ENCODE measurements at regions not wholly inside any gene's neighbourhood (a gene's known extent, or its start where the extent isn't known, plus 50 kb on each side); places are given as distances from the start of the nearest gene placed in this dataset.

DNA sequence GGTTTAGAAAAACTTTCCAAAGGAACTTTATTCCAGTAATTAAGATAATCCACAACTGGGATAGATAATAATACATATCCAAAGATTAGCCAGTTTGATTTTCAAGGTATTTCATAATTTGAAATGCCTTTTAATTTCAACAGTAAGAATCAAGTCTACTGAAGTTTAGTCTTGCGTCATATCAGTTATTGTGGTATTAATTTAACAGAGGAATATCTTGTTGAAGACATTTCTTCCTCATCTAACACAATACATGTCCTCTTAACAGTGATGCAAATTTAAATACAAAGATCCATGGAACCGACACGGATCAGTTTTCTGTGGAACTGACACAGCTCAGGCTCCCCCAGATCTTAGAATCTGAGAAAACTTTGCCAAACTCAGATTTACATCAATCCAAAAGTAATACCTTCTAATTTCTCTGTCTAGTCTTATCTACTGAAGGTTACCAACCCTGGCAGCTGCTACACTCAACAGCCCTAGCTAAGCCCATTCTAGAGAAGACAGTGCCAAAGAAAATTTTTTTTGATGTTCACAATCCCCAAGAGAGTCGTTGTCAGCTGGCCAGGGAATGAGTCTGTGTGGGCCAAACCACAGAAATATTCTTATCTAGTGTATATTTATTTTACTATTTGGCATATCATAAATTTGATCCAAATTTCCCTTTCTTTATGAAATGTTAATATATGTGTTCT lies 365.2 kb upstream of the MEOX2 start:
- DNase-seq = no peak
- no peak for ATAC-seq
- intact Hi-C loops (cut with DNase I, micrococcal nuclease) = no loop called here

DNA sequence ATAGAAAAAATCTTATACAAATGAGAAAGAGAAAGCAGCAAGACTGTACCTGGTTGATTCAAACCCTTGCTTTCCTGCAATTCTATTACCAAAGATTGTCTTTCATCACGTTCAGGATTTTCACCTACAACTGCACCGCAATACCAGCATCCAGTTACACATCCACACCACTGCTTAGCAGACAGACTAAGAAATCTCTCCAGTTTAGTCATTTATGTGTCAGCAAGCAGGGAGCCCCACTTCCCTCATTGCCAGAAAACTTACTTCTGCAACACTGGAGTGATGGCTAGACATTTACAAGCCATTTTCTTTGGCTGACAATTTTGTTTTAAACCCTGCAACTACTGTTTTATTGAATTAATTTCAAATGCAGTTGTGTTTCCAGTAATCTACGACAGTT lies 359.6 kb upstream of the MEOX2 start:
- no peak for ATAC-seq
- DNase-seq = no peak
- intact Hi-C loops (cut with DNase I, micrococcal nuclease) = no loop called here

DNA sequence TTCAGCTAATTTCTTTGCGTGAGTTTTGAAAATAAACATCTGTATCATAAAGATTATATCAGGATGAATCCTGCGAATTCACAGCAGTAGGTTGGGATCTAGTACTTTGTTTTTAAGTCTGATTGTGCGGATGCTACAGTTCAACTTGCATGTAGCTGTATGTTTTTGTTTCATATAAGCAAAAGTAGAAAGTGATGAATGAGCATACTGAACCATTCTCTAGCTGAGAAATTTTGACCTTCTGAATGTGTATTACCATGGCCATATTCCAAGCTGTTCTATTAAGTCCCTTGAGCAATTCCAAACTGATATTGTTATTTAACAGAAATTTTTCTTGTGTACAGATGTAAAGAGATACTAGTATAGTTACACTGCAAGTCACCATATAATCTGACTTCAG lies 358.8 kb upstream of the MEOX2 start:
- no peak for DNase-seq
- intact Hi-C loops (cut with DNase I, micrococcal nuclease) = no loop called here
- ATAC-seq = no peak

DNA sequence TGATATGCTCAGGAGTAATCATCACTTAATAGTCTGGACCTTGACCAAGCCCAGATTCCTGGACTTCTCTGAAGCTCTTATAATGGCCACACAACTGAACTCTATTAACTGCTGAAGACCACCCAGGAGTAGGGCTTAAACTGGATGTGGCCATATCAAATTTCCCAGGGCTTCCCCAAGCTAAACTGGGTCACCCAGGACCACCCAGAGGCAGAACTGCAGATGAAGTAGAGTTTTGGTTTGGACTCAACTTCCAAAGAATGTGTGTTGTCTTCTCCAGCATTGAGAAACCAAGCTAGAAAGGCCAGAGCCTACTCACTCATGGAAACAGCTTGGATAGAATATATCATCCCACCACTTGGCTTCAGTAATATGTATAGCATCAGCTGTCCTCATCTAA lies 358.2 kb upstream of the MEOX2 start:
- ATAC-seq = no peak
- DNase-seq = no peak
- intact Hi-C loops (cut with DNase I, micrococcal nuclease) = no loop called here

DNA sequence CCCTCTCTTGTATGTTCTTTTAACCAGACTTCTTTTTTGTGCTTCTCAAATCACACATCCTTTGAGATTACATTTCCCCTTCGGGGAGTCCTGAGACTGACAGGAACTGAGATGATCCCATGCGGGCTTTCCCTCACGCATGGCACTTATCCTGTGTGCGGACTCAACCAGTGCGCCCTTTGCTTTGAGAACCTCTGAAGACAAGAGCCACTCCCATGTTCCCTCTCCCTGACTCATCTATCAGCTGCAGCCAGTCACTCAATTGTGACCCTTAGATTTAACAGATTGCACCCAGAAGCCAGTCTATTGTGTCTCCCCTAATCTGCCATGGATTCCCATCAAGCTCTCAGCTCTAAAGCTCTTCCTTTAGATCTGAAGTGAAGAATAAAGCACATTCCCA lies 353.9 kb upstream of the MEOX2 start:
- DNase-seq (no peak), ATAC-seq (no peak)
- intact Hi-C loops (cut with DNase I, micrococcal nuclease) = no loop called here

DNA sequence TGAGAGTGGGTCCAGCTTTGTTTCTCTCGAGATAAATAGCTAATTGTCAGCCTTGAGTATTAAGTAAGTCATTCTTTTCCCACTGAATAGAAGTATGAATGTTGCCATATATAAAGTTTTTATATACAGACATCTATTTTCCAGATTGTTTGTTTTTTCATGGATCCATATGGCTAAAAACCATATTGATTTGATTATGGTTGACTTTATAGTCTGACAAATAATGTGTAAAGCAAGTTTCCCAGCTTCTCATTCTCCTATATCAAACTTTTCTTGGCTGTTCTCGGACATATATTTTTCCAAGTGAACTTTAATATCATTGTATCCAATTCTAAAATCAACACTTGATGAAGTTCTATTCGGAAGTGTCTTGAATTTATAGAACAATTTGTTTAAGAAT lies 352.4 kb upstream of the MEOX2 start:
- intact Hi-C loops (cut with DNase I, micrococcal nuclease) = no loop called here
- ATAC-seq = no peak
- DNase-seq = no peak

DNA sequence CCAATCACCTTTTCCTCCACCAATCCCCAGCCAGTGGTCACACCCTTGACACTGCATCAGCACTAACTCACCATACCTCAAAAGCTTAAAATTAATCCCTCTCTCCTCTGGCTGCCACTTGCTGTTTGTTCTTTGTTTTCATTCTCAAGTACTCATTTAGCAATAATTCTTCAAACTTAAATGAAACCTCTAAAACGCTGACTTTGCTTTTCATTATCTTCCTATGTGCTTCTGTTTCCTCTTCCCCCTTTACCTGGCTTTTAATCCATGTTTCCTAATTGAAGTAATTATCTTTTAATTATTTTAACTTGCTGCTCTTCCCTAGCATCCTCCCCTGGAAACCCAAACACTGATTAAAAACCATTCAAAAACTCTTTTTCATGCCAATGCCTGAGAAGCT lies 348.9 kb upstream of the MEOX2 start:
- ATAC-seq (no peak), DNase-seq (no peak)
- intact Hi-C loops (cut with DNase I, micrococcal nuclease) = no loop called here

DNA sequence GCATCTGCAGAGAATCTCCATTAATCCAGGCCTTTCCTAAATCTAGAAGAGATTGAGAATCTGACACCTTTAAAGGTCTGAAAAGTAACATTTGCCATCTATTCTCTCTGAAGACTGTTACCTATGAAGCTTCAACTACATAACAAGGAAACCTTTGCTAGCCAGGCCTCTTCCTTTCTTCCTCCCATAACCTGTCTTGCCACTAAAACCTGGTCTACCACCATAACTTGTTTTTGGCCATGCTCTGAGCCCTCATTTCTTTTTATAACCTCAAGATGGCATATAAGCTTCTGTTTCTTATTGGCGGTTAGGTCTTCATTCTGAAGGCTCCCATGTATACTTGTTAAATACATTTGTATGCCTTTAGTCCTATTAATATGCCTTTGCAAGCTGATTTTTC lies 348.4 kb upstream of the MEOX2 start:
- intact Hi-C loops (cut with DNase I, micrococcal nuclease) = no loop called here

DNA sequence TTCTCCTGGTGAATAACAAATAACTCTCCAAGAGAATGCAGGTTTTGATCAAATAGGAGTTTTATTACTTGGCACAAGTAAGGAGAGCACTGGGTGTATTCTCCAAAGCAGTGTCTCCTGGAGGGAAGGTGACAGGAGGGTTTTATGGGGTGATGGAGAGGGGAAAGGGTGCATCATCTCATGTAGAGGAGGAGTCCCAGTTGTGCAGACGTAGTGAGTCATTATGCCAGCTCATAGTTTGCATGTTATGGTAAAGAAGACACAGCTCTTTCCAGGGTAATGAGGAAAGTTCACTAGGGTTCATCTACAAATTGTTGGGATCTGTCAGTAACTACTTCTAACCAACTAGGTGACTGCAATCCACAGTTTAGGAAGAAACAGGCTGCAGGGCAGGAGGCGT lies 347.9 kb upstream of the MEOX2 start:
- no peak for DNase-seq

More for the DNA sequence above, 348.4 kb upstream of the MEOX2 start:
- DNase-seq = no peak
- no peak for ATAC-seq

DNA sequence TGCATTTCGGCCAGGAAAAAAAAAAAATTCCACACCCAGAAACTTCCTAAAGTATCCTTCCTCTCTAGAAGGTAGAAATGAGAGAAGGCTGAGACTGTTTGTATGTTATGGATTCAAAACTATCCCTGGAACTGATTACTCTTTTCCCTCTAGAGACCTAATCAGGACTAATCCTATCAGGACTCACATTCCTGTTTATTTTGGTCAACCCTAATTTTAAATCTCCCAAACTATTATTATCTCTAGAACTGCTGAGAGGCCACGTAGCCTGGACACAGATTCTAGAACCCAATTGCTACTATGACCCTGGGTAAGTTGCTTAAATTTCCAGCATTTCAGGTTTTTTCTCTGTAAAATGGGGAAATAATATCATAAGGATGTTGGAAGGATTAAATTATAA lies 346.8 kb upstream of the MEOX2 start:
- DNase-seq (no peak), ATAC-seq (no peak)
- intact Hi-C loops (cut with DNase I, micrococcal nuclease) = no loop called here

More for the DNA sequence above, 347.9 kb upstream of the MEOX2 start:
- ATAC-seq = no peak
- intact Hi-C loops (cut with DNase I, micrococcal nuclease) = no loop called here

DNA sequence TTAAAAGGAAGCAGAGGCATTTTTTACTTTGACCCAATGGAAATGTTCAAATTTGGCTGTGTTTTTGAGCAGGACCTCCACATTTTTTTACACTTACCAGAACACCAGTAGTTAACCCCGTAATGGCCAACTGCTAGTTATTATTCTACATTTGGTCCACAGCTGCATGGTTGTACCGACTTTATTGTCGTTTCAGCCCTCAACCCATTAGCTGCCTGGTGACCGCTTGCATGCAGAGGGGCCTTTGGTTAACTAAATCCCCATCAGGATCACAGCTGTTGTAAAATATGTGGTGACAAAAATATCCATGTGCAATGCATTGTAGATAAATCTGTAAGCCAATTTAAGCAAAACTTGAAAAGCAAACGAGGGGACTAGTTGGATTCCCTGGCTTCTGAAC lies 342.2 kb upstream of the MEOX2 start:
- ATAC-seq = no peak
- no peak for DNase-seq
- intact Hi-C loops (cut with DNase I, micrococcal nuclease) = no loop called here

DNA sequence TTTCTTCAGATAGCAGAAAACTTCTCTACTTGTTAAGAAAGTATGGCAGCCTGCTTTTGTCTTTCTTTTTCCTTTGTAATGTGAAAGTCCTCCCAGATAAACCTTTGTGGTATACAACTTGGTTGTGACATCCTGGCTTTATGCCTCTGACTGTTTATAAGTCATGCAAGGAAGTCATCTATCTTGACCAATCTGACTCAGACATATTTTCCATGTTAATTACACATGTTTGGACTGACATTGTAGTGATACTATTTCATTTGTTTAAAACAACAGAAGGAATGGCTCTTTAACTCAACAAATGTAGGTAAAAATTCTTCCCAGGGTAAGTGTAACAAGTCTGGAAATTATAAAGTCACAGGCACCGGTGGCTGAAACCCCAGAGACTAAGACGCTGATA lies 341.6 kb upstream of the MEOX2 start:
- intact Hi-C loops (cut with DNase I, micrococcal nuclease) = no loop called here
- no peak for DNase-seq
- ATAC-seq = no peak

DNA sequence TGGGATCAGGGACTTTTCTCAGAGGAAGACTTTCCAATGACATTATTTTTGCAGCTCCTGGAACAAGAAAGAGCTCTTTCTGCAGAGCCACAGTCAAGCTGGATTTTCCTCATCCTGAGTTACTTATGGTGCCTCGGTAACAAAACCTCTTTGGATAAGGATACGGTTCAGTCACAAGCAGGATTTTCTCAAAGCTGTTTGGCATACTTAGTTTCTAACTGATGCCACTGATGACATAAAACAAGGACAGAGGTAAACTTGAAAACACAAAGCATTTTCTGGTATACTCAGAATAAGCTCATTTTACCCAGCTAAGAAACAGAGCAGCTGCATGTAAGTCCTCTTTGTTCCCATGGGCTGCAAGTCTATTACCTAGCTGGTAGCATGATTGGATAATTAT lies 340.9 kb upstream of the MEOX2 start:
- DNase-seq (no peak), ATAC-seq (no peak)
- intact Hi-C loops (cut with DNase I, micrococcal nuclease) = no loop called here

DNA sequence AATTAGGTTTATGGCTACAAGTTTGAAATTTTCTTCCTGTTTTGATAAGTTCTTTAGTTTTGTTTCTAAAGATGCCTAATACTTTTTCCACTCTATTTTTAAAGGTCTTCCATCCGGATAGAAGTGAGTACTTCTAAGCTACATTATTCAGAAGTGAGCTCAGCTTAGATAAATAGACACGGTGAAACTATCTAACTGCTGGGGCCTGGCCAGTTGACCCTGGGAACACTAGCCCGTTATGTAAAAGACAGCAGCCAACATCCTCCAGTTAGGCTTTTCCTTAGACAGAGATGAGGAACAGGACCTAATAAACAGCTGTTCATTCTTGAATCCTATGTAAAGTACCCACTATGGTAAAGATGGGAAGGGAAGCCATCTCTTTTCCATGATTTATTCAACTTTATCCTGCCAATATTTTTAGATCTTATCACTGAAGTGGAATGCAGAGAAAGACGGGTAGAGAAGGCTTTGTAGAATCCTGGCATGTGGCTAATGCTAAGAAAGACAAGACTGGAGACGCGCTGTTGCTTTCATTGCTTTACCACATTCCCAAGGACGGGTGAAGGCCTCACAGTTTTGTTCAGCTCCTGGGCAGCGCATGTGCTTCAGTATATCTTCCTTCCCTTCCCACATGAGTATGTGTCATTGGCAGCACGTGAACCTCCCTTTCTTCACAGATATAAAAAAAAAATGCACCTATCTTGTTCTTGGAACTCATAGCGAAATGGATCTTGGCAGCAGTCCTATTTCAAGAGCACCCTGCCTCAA lies 340.0 kb upstream of the MEOX2 start:
- intact Hi-C loops (cut with DNase I, micrococcal nuclease) = no loop called here
- no peak for ATAC-seq
- no peak for DNase-seq

DNA sequence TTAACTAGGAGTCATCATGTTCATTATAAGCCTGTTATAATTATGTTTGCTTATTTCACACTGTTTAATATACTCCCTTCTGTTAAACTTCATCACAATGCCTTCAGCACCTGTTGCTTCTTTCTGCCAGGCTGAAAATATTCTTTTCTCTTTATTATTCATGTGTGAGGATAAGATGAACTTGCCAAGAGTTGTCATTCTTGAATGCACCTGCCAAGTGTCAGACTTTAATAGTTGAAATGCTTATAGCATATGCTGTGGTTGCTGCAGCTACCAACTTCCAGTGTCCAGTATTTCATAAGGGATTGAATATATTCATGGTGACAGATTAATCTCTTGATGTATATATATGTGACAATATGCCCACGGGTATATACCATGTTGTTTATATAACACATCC lies 339.2 kb upstream of the MEOX2 start:
- no peak for DNase-seq
- intact Hi-C loops (cut with DNase I, micrococcal nuclease) = no loop called here
- no peak for ATAC-seq

DNA sequence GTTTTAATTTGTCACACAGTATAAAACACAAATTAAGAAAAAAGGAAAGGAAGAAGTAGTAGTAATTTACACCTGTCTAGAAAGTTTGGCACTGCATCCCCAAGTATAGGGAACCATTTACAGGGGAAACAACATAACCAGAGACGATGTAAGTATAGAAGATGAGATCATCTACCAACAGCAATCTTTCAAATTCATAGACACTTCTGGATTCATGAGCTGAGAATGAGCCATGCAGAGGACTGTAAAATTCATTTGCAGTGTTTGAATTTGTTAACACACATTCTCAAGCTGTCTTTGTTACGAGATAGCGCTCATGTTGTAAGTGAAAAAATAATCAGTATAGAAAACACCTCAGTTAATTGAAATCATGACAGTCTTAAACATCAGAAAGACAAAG lies 337.0 kb upstream of the MEOX2 start:
- DNase-seq = no peak
- ATAC-seq = no peak
- intact Hi-C loops (cut with DNase I, micrococcal nuclease) = no loop called here

DNA sequence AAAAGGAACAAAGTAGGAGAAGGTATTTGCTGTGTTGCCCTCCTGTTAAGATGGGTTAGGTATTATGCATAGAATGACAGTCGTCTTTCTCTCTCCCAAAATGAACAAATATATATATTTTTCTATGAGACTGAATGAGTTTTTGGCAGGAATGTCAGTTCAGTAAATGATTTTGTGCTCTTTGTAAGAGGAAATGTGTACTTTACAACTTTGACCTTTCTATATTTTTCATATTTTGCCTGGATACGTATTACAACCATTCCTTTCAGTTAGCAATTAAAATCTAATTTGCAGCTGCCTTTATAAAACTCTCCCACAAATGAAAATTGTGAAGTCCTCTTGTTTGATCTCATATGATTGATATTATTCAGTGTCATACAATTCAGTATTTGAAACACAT lies 336.6 kb upstream of the MEOX2 start:
- no peak for ATAC-seq
- DNase-seq = no peak
- intact Hi-C loops (cut with DNase I, micrococcal nuclease) = no loop called here

DNA sequence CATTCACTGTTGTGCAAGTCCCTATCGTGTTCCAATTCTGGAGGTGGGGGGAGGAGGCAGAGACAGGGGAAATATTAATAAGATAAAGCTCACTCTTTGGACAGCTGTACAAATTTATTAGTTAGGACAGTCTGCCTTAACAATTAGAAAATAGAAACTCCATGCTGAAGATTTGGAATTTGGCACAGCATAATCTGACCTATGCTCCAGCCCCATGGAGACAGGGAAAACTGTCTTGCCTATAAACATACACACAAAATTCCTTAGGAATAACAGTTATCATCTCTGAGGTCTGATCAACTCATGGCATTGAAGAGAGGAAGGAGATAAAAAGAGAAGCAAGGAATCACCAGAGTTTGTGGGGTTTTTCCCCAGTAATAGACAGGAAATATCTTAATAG lies 335.4 kb upstream of the MEOX2 start:
- DNase-seq = no peak
- ATAC-seq = no peak
- intact Hi-C loops (cut with DNase I, micrococcal nuclease) = no loop called here

DNA sequence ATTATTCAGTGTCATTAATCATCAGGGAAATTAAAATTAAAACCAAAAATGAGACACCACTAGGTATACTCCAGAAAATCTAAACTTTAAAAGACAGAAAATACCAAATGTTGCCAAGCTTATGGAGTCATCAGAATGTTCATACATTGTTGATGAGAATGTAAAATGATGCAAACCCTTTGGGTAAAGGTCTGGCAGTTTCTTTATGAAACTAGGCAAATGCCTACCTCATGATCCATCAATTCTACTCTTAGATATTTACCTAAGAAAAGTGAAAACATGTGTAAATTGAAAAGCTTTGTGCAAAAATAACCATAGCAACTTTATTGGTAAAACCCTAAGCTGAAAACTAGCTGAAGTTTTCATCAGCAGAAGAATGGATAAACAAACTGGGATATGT lies 329.5 kb upstream of the MEOX2 start:
- intact Hi-C loops (cut with DNase I, micrococcal nuclease) = no loop called here
- DNase-seq (no peak), ATAC-seq (no peak)

DNA sequence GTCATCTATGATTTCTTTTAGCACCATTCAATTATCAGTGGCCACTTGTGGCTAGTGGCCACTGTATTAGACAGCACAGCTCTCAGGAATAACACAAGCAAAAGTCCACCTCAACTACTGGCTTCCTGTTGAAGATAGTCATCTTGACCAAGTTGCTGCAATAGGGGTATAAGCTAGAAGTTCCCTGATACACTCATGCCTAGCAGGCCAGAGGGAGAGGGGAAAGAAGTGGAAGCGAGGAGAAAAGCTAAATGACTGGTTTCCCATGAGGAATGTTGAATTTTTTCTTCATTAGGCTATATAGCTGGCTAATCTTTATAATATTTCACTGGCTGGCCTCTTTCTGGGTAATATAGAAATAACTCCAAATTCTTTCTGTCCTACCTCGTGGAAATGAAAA lies 327.5 kb upstream of the MEOX2 start:
- intact Hi-C loops (cut with DNase I, micrococcal nuclease) = no loop called here
- no peak for DNase-seq
- no peak for ATAC-seq

DNA sequence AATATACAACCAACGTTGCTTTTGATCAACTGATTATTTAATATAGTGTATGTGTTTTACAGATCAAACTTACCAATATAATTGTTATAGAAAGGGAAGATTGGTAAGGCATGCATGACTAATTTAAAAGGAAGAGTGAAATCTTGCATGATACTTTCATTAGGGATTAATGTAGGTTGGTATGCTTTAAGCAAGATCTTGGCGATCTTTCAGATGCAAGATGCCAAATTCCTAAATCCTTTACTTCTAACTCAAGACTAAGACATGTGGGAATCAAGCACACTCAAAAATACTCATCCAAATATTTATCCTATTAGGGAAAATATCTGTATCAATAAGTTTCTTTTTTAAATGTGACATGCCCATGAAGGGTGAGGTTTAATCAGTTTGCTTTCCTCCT lies 321.4 kb upstream of the MEOX2 start:
- no peak for DNase-seq
- ATAC-seq = no peak
- intact Hi-C loops (cut with DNase I, micrococcal nuclease) = no loop called here
